ENCODE measurements at regions not wholly inside any gene's neighbourhood (a gene's known extent, or its start where the extent isn't known, plus 50 kb on each side); places are given as distances from the start of the nearest gene placed in this dataset.

DNA sequence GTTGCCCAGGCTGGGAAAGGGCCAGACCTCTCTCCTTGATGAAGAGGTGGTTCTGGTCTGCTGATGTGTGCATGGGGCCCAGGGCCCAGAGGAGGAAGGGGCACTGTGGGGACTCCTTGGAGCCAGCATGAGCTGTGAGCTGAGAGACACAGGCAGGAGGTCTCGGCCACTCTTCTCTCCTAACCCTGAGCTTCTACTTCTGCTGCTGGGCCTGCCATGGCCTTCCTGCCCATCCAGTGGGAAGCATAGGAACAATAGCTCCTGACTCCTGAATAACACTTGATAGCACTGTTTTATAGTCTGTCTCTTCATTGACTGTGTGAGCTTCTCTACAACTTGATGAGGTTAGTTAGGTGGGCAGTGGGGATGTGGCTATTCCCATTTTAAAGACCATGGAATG, 181.1 kb downstream of the UTP18 start:
- no TSS peak for BruUV-seq (replicated peaks)
- no peak for ATAC-seq
- POLR2A ChIA-PET (ENCODE audit: unreplicated experiment): no interaction called here
- H3F3A ChIP-seq (ENCODE audit: low read length, unreplicated experiment): no peaks in the 10 kb centered on the region
- H3K4me2 ChIP-seq (ENCODE audit: low read length): no peak overlapping the region
- H3K4me3 ChIP-seq (ENCODE audit: low read length): no peak overlapping the region
- no peaks in the 10 kb centered on the region for H3K4me1 ChIP-seq (ENCODE audit: insufficient read depth, low read length)
- H4K20me1 ChIP-seq (ENCODE audit: low read length): no peaks in the 10 kb centered on the region
- intact Hi-C loops (cut with micrococcal nuclease): no loop called here
- TF ChIP-seq EZH2 (IDR thresholded peaks at IDR 0.05; ENCODE audit: low read length, unreplicated experiment): no peak
- TF ChIP-seq EZH2phosphoT487 (IDR thresholded peaks at IDR 0.05; ENCODE audit: borderline replicate concordance, low read length): no peak
- TF ChIP-seq, protein P1, sequence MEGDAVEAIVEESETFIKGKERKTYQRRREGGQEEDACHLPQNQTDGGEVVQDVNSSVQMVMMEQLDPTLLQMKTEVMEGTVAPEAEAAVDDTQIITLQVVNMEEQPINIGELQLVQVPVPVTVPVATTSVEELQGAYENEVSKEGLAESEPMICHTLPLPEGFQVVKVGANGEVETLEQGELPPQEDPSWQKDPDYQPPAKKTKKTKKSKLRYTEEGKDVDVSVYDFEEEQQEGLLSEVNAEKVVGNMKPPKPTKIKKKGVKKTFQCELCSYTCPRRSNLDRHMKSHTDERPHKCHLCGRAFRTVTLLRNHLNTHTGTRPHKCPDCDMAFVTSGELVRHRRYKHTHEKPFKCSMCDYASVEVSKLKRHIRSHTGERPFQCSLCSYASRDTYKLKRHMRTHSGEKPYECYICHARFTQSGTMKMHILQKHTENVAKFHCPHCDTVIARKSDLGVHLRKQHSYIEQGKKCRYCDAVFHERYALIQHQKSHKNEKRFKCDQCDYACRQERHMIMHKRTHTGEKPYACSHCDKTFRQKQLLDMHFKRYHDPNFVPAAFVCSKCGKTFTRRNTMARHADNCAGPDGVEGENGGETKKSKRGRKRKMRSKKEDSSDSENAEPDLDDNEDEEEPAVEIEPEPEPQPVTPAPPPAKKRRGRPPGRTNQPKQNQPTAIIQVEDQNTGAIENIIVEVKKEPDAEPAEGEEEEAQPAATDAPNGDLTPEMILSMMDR (conservative IDR thresholded peaks at IDR 0.05; ENCODE audit: low read depth, low read length): no peak
- H3K36me3 ChIP-seq (ENCODE audit: low read depth, low read length): no peaks in the 10 kb centered on the region
- H3K9me2 ChIP-seq (replicated peaks; ENCODE audit: low read length): no peaks in the 10 kb centered on the region
- H2AFZ ChIP-seq (ENCODE audit: low read length): no peak overlapping the region
- CTCF ChIA-PET: no interaction called here
- DNase-seq: no peak
- no peak overlapping the region for H3K9ac ChIP-seq (ENCODE audit: low read length)
- peaks cover 15% of the 10 kb centered on the region for H3K27me3 ChIP-seq (ENCODE audit: low read length)
- H3K9me3 ChIP-seq (ENCODE audit: low read length): no peaks in the 10 kb centered on the region
- H3K79me2 ChIP-seq (ENCODE audit: low read length): no peaks in the 10 kb centered on the region
- no peak overlapping the region for H3K27ac ChIP-seq (ENCODE audit: low read length)

DNA sequence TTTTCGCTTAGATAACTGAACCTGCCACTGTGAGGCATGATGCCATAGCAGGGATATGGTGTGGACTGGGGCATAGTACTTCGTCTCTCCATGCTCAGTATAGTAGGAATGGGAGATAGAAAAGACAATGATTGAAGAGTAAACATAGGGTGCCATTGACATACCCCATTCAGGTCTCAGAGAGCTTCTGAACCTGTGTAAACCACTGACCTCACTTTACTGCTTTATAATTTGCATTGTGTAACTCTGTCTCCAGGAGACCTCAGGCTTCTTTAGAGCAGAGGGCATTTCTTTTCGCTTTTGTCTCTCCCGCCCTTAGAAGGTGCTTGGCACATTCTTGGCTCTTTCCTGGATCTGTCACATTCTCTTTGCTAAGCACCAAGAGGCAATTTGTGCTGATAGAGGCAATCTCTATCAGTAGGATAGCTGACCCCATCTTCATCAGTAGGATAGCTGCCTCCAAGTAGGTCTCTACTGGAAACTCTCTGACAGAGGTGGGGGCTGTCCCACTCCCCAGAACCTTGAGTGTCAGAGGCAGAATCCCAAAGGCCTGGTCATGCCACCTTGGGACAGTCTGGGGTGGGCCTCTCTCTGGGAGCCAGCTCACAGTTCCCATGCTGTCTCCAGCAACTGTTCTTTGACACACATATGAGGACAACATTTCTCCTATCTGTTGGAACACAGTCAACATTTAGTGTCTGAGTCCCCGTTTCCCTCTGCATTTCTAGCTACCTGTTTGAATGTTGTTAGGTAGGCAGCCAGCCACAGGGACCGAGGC, 181.9 kb downstream of the UTP18 start:
- no peaks in the 10 kb centered on the region for H3K4me1 ChIP-seq (ENCODE audit: insufficient read depth, low read length)
- no peak for ATAC-seq
- CTCF ChIA-PET: no interaction called here

DNA sequence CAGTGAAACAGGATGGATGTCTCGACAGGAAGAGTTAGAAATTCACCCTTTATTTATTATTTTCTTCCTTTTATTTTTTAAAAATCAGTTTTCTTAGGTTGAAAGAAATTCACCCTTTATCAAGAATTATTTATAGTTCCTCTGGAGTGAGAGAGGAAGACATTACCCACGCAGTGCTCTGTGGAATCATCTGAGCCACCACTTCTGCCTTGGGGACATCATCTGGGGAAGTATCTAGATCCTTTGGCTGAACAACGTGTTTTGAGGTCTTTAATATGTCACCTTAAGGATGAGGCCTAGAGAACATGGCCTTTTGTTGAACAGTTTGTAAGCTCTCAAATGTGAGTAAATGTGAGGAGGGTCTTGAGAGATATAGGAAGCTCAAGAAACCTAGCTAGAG, 183.3 kb downstream of the UTP18 start:
- BruUV-seq (replicated peaks): no TSS peak
- DNase-seq (no peak), ATAC-seq (no peak)
- Histone ChIP-seq H3K4me2 (ENCODE audit: low read length) (no peak overlapping the region), H3K9me2 (replicated peaks; ENCODE audit: low read length) (no peaks in the 10 kb centered on the region), H3K9ac (ENCODE audit: low read length) (no peak overlapping the region), H3F3A (ENCODE audit: low read length, unreplicated experiment) (no peaks in the 10 kb centered on the region), H3K4me3 (ENCODE audit: low read length) (no peak overlapping the region), H3K9me3 (ENCODE audit: low read length) (no peaks in the 10 kb centered on the region), H3K36me3 (ENCODE audit: low read depth, low read length) (no peaks in the 10 kb centered on the region), H3K4me1 (ENCODE audit: insufficient read depth, low read length) (no peaks in the 10 kb centered on the region), H2AFZ (ENCODE audit: low read length) (no peak overlapping the region), H3K79me2 (ENCODE audit: low read length) (no peaks in the 10 kb centered on the region), H4K20me1 (ENCODE audit: low read length) (no peaks in the 10 kb centered on the region), H3K27ac (ENCODE audit: low read length) (no peak overlapping the region), H3K27me3 (ENCODE audit: low read length) (peaks cover 15% of the 10 kb centered on the region)
- ChIA-PET CTCF (no interaction called here), POLR2A (ENCODE audit: unreplicated experiment) (no interaction called here)
- TF ChIP-seq EZH2phosphoT487 (IDR thresholded peaks at IDR 0.05; ENCODE audit: borderline replicate concordance, low read length): no peak
- TF ChIP-seq, protein P1 (conservative IDR thresholded peaks at IDR 0.05; ENCODE audit: low read depth, low read length): no peak
- TF ChIP-seq EZH2 (IDR thresholded peaks at IDR 0.05; ENCODE audit: low read length, unreplicated experiment): no peak
- intact Hi-C loops (cut with micrococcal nuclease): no loop called here

More for the DNA sequence above, 181.9 kb downstream of the UTP18 start:
- no peaks in the 10 kb centered on the region for H3K36me3 ChIP-seq (ENCODE audit: low read depth, low read length)
- no peaks in the 10 kb centered on the region for H3K9me2 ChIP-seq (replicated peaks; ENCODE audit: low read length)
- no peak overlapping the region for H3K4me3 ChIP-seq (ENCODE audit: low read length)
- no peaks in the 10 kb centered on the region for H3F3A ChIP-seq (ENCODE audit: low read length, unreplicated experiment)
- peaks cover 15% of the 10 kb centered on the region for H3K27me3 ChIP-seq (ENCODE audit: low read length)
- no peaks in the 10 kb centered on the region for H3K79me2 ChIP-seq (ENCODE audit: low read length)
- H3K9me3 ChIP-seq (ENCODE audit: low read length): no peaks in the 10 kb centered on the region
- TF ChIP-seq, protein P1 (conservative IDR thresholded peaks at IDR 0.05; ENCODE audit: low read depth, low read length): no peak
- TF ChIP-seq EZH2 (IDR thresholded peaks at IDR 0.05; ENCODE audit: low read length, unreplicated experiment) (no peak), EZH2phosphoT487 (IDR thresholded peaks at IDR 0.05; ENCODE audit: borderline replicate concordance, low read length) (no peak)
- POLR2A ChIA-PET (ENCODE audit: unreplicated experiment): no interaction called here
- no peaks in the 10 kb centered on the region for H4K20me1 ChIP-seq (ENCODE audit: low read length)
- no peak overlapping the region for H2AFZ ChIP-seq (ENCODE audit: low read length)
- H3K9ac ChIP-seq (ENCODE audit: low read length): no peak overlapping the region
- H3K4me2 ChIP-seq (ENCODE audit: low read length): no peak overlapping the region
- no peak for DNase-seq
- intact Hi-C loops (cut with micrococcal nuclease): no loop called here
- no TSS peak for BruUV-seq (replicated peaks)
- no peak overlapping the region for H3K27ac ChIP-seq (ENCODE audit: low read length)
